PC-9 (cell line): ENCODE measurements at regions not wholly inside any gene's neighbourhood (a gene's known extent, or its start where the extent isn't known, plus 50 kb on each side); places are given as distances from the start of the nearest gene placed in this dataset.

Experiments
- CTCF ChIP-seq: fragments of 200-600 bp; sonication (generic); conservative IDR thresholded peaks from 2 replicates; pipeline ENCODE4 v1.6.1; 2017; ENCODE audit warnings: mixed run types, antibody characterized with exemption, mild to moderate bottlenecking, moderate library complexity
- EZH2 ChIP-seq: fragments of 200-600 bp; sonication (generic); IDR thresholded peaks from 2 replicates; pipeline ENCODE4 v1.8.0; 2017; ENCODE audit warnings: antibody characterized with exemption, low read depth

GRCh38 chr5:12080761-12081160 lies 176.5 kb upstream of the CTNND2 start:
- TF ChIP-seq CTCF (no peak), EZH2 (no peak)
